ENCODE measurements at regions not wholly inside any gene's neighbourhood (a gene's known extent, or its start where the extent isn't known, plus 50 kb on each side); places are given as distances from the start of the nearest gene placed in this dataset.

DNA sequence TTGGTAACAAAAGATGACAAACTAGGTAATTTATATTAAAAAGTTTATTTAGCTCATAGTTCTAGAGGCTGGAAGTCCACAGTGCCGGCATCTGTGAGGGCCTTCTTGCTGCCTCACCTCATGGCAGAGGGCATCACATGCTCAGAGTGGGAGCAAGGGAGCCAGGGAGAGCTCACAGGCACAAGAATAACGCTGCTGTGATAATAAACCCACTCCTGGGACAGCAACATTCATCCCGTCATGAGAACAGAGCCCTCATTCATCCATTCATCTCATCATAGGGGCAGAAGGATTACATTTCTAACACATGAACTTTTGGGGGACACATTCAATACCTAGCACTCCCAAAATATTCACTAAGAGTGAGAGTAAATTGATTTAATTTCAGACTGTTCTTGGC, 170.6 kb upstream of the AKR1E2 start:
- Histone ChIP-seq H3K4me1 (ENCODE audit: insufficient read depth) (peaks cover 7% of the 10 kb centered on the region), H3K9me2 (replicated peaks; ENCODE audit: insufficient read depth) (no peaks in the 10 kb centered on the region), H3K36me3 (replicated peaks; ENCODE audit: insufficient read depth, low read depth) (no peaks in the 10 kb centered on the region), H3K27me3 (no peaks in the 10 kb centered on the region), H4K20me1 (ENCODE audit: insufficient read depth, poor library complexity, severe bottlenecking) (no peaks in the 10 kb centered on the region), H3K79me2 (no peaks in the 10 kb centered on the region), H2AFZ (no peak overlapping the region), H3K27ac (no peak overlapping the region), H3K9me3 (ENCODE audit: low read depth) (no peaks in the 10 kb centered on the region), H3K4me3 (no peak overlapping the region), H3K4me2 (no peak overlapping the region)
- TF ChIP-seq EZH2phosphoT487 (IDR thresholded peaks at IDR 0.05; ENCODE audit: low read depth, severe bottlenecking, unreplicated experiment): no peak
- no peak for TF ChIP-seq EZH2 (IDR thresholded peaks at IDR 0.05; ENCODE audit: borderline replicate concordance)
- TF ChIP-seq, protein P1, sequence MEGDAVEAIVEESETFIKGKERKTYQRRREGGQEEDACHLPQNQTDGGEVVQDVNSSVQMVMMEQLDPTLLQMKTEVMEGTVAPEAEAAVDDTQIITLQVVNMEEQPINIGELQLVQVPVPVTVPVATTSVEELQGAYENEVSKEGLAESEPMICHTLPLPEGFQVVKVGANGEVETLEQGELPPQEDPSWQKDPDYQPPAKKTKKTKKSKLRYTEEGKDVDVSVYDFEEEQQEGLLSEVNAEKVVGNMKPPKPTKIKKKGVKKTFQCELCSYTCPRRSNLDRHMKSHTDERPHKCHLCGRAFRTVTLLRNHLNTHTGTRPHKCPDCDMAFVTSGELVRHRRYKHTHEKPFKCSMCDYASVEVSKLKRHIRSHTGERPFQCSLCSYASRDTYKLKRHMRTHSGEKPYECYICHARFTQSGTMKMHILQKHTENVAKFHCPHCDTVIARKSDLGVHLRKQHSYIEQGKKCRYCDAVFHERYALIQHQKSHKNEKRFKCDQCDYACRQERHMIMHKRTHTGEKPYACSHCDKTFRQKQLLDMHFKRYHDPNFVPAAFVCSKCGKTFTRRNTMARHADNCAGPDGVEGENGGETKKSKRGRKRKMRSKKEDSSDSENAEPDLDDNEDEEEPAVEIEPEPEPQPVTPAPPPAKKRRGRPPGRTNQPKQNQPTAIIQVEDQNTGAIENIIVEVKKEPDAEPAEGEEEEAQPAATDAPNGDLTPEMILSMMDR (IDR thresholded peaks at IDR 0.05; ENCODE audit: poor library complexity): no peak
- WGBS (ENCODE audit: low lambda C conversion rate, missing lambda C conversion rate): 90% methylated on average over 3 of the region's 3 CpGs
- DNase-seq (ENCODE audit: low spot score): no peak

- H3K4me3 ChIP-seq: no peak overlapping the region
- no peak overlapping the region for H2AFZ ChIP-seq
- DNase-seq (ENCODE audit: low spot score): no peak
- peaks cover 10% of the 10 kb centered on the region for H3K4me1 ChIP-seq (ENCODE audit: insufficient read depth)
- no peaks in the 10 kb centered on the region for H3K9me2 ChIP-seq (replicated peaks; ENCODE audit: insufficient read depth)
- TF ChIP-seq, protein P1 (IDR thresholded peaks at IDR 0.05; ENCODE audit: poor library complexity): no peak
- TF ChIP-seq EZH2 (IDR thresholded peaks at IDR 0.05; ENCODE audit: borderline replicate concordance) (no peak), EZH2phosphoT487 (IDR thresholded peaks at IDR 0.05; ENCODE audit: low read depth, severe bottlenecking, unreplicated experiment) (no peak)
- 82% methylated on average over 2 of the region's 2 CpGs for WGBS (ENCODE audit: low lambda C conversion rate, missing lambda C conversion rate)
- no peaks in the 10 kb centered on the region for H3K9me3 ChIP-seq (ENCODE audit: low read depth)
- H4K20me1 ChIP-seq (ENCODE audit: insufficient read depth, poor library complexity, severe bottlenecking): no peaks in the 10 kb centered on the region
- no peaks in the 10 kb centered on the region for H3K36me3 ChIP-seq (replicated peaks; ENCODE audit: insufficient read depth, low read depth)
- H3K27ac ChIP-seq: no peak overlapping the region
- no peak overlapping the region for H3K4me2 ChIP-seq
- H3K79me2 ChIP-seq: no peaks in the 10 kb centered on the region
- H3K27me3 ChIP-seq: no peaks in the 10 kb centered on the region
Measured at GRCh38 chr10:4654496-4654895, 171.5 kb upstream of the AKR1E2 start.

DNA sequence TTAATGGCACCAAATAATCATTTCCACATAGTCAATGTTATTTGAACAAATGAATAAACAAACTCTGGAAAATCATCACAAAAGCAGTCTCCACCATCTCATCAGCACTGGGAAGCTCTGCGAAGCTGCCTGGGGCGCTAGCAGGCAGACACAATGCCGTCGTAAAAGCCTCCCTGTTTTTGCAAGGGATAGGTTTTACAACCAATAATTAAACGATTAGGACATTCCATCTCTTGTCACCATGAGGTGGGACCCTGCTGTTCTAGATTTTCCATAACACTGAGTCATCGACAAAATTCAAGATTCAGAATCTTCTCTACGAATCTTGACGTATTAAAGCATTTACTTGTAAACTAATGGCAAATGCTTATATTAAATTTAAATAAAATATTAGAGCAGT, 172.8 kb upstream of the AKR1E2 start:
- Histone ChIP-seq H3K36me3 (replicated peaks; ENCODE audit: insufficient read depth, low read depth) (no peaks in the 10 kb centered on the region), H3K4me3 (no peak overlapping the region), H3K79me2 (no peaks in the 10 kb centered on the region), H3K4me1 (ENCODE audit: insufficient read depth) (peaks cover 10% of the 10 kb centered on the region), H3K27ac (no peak overlapping the region), H3K9me2 (replicated peaks; ENCODE audit: insufficient read depth) (no peaks in the 10 kb centered on the region), H3K27me3 (no peaks in the 10 kb centered on the region), H3K9me3 (ENCODE audit: low read depth) (no peaks in the 10 kb centered on the region), H2AFZ (no peak overlapping the region), H4K20me1 (ENCODE audit: insufficient read depth, poor library complexity, severe bottlenecking) (no peaks in the 10 kb centered on the region), H3K4me2 (peak overlapping the region; percentile 13)
- 33% methylated on average over 8 of the region's 8 CpGs for WGBS (ENCODE audit: low lambda C conversion rate, missing lambda C conversion rate)
- TF ChIP-seq EZH2phosphoT487 (IDR thresholded peaks at IDR 0.05; ENCODE audit: low read depth, severe bottlenecking, unreplicated experiment) (no peak), EZH2 (IDR thresholded peaks at IDR 0.05; ENCODE audit: borderline replicate concordance) (no peak)
- TF ChIP-seq, protein P1 (IDR thresholded peaks at IDR 0.05; ENCODE audit: poor library complexity): no peak
- DNase-seq (ENCODE audit: low spot score): no peak
